GM23338 (cell line): ENCODE measurements at regions not wholly inside any gene's neighbourhood (a gene's known extent, or its start where the extent isn't known, plus 50 kb on each side); places are given as distances from the start of the nearest gene placed in this dataset.

Experiments used
- CREB1 ChIP-seq: fragments of 250-450 bp; sonication (Bioruptor Pico); IDR thresholded peaks from 2 replicates; pipeline ENCODE4 v1.5.0; 2020; ENCODE audit warnings: low read depth, mild to moderate bottlenecking, moderate library complexity
- CTCF ChIP-seq, 2 experiments: fragments of 200-600 bp in 1 of 2; sonication (generic) in 1 of 2; conservative IDR thresholded peaks; 2 replicates each; pipeline versions ENCODE4 v1.5.1 to v1.6.1; 2016 to 2017; ENCODE audit warnings: antibody characterized with exemption in 2 of 2, low read depth in 2 of 2, mild to moderate bottlenecking in 2 of 2, moderate library complexity in 1 of 2
- ETS1 ChIP-seq: IDR thresholded peaks from 2 replicates; pipeline ENCODE4 v1.6.1; 2016; ENCODE audit warnings: antibody characterized with exemption
- EZH2 ChIP-seq: fragments of 200-600 bp; sonication (generic); IDR thresholded peaks from one replicate; pipeline ENCODE4 v1.8.0; 2017; ENCODE audit warnings: antibody characterized with exemption, mild to moderate bottlenecking, low read depth; ENCODE audit not compliant: unreplicated experiment
- EZH2phosphoT487 ChIP-seq: fragments of 200-600 bp; sonication (generic); IDR thresholded peaks from one replicate; pipeline ENCODE4 v1.8.1; 2018; ENCODE audit warnings: antibody characterized with exemption; ENCODE audit not compliant: unreplicated experiment
- REST ChIP-seq: IDR thresholded peaks from one replicate; pipeline ENCODE4 v1.6.1; 2018; ENCODE audit warnings: antibody characterized with exemption; ENCODE audit not compliant: unreplicated experiment

GRCh38 chr13:99893567-99893966 lies 78.0 kb downstream of the ZIC5 start:
- TF ChIP-seq CTCF (conservative IDR thresholded peaks at IDR 0.05; ENCODE audit: low read depth in 2 of 2) = no peak
- no peak for TF ChIP-seq EZH2
- TF ChIP-seq REST = no peak
- no peak for TF ChIP-seq EZH2phosphoT487
- no peak for TF ChIP-seq ETS1
- no peak for TF ChIP-seq CREB1 (CRISPR knock-in tag)
